ENCODE measurements at regions not wholly inside any gene's neighbourhood (a gene's known extent, or its start where the extent isn't known, plus 50 kb on each side); places are given as distances from the start of the nearest gene placed in this dataset.
"Not testable (repeated sequence)": the region's sequence is repeated elsewhere in the genome, so short reads cannot be mapped to it uniquely, and the experiment has no call there.

DNA sequence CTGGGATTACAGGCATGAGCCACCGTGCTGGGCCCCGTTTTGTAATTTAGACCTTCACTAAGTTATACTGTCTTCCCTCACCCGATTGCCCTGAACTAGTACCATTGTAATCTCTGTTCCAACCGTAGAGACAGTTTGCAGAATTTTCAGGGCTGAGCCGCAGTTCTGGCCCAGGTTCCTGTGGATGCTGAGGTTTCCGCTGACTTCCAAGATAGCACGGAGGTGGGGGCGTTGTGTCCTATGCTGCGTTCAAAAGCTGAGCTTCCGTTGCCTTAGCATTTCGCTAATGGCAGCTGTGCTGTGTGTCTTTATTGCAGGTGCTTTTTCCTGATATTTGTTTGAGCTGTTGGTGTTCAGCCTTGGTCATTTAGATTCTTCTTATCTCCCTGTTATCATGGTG, 137.0 kb downstream of the SOX4 start:
- CTCF ChIA-PET, result no interaction called here
- POLR2A ChIA-PET, result no interaction called here
- TF ChIP-seq, protein P1, sequence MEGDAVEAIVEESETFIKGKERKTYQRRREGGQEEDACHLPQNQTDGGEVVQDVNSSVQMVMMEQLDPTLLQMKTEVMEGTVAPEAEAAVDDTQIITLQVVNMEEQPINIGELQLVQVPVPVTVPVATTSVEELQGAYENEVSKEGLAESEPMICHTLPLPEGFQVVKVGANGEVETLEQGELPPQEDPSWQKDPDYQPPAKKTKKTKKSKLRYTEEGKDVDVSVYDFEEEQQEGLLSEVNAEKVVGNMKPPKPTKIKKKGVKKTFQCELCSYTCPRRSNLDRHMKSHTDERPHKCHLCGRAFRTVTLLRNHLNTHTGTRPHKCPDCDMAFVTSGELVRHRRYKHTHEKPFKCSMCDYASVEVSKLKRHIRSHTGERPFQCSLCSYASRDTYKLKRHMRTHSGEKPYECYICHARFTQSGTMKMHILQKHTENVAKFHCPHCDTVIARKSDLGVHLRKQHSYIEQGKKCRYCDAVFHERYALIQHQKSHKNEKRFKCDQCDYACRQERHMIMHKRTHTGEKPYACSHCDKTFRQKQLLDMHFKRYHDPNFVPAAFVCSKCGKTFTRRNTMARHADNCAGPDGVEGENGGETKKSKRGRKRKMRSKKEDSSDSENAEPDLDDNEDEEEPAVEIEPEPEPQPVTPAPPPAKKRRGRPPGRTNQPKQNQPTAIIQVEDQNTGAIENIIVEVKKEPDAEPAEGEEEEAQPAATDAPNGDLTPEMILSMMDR (IDR thresholded peaks at IDR 0.05; ENCODE audit: insufficient read depth, low read length, missing control alignments), result no peak
- DNase-seq (ENCODE audit: low read depth, low spot score), result no peak
- H3K4me3 ChIP-seq (ENCODE audit: low read depth, low read length), result no peak overlapping the region

DNA sequence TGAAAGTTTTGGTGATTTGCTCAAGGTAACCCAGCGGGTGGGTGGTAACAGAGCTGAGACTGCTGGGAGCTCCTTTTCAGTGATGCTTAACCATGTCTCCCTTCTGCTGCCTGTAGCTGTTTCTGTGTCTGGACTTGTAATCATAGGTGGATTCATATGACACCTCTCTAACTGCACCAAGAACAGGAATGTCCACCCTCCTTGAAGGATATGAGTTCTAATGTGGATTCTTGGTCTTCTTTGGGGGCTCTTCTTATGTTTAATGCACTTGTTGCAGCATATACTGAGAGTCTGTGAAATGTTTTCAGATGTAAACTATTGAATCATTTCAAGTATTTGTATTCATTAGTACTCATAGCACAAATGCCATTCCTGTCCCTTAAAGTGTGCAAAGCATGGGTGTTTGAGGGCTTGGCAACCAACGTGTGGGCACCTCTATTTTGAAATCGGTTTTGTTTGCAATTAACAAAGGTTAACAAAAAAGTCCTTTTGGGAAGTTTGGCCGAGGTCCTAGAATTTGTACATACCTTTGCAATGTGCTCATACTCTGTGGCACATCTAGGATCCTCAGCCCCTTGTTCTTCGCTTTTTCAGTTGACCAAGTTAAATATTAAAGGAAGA, 138.0 kb downstream of the SOX4 start:
- no peak for DNase-seq (ENCODE audit: low read depth, low spot score)
- ChIA-PET CTCF (interaction anchor here (1.4 kb wide), 1 partner anchor 11 kb away, joined by 3 read pairs; no protein-coding TSS in a partner anchor), POLR2A (no interaction called here)
- no peak overlapping the region for H3K4me3 ChIP-seq (ENCODE audit: low read depth, low read length)
- TF ChIP-seq, protein P1 (IDR thresholded peaks at IDR 0.05; ENCODE audit: insufficient read depth, low read length, missing control alignments), result no peak

DNA sequence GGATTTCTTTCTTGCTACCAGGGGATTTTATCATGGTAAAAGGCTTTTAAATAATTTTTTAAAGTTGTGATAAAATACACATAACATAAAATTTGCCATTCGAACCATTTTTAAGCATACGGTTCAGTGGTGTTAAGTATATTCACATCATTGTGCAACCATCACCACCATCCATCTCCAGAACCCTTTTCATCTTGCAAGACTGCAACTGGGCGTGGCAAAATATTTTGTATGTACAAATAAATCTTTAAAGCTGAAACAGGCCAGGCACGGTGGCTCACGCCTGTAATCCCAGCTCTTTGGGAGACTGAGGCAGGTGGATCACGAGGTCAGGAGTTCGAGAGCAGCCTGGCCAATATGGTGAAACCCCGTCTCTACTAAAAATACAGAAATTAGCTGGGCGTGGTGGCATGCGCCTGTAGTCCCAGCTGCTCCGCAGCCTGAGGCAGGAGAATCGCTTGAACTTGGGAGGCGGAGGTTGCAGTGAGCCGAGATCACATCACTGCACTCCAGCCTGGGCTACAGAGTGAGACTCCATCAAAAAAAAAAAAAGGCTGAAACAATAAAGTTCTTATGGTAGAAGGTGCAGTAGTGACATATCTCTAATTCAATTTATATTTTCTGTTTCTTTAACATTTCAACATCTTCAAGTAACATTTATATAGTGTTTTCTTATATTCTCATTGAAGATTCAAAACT, 138.6 kb downstream of the SOX4 start:
- CTCF ChIA-PET, result interaction anchor here (1.4 kb wide), 1 partner anchor 10 kb away, joined by 3 read pairs; no protein-coding TSS in a partner anchor
- DNase-seq (ENCODE audit: low read depth, low spot score); POLR2A ChIA-PET; H3K4me3 ChIP-seq (ENCODE audit: low read depth, low read length): not testable (repeated sequence)

DNA sequence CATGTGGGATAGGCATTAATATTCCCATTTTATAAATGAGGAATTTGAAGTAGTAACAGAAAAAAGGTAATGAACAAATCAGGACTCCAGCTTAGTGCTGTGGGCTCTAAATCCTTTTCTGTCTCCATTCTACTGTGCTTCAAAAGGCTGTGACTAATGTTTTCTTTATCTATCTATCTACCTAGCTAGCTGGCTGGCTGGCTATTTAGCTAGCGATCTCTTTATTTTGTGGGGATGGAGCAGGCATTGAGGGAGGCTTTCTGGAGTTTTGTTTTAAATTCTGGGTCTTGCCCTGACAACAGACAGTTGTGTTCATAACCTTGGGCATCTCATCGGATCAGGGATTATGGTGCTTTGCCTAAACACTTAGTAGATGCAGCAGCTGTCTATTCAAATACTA, 139.2 kb downstream of the SOX4 start:
- H3K4me3 ChIP-seq (ENCODE audit: low read depth, low read length), result no peak overlapping the region
- CTCF ChIA-PET, result interaction anchor here (1.4 kb wide), 1 partner anchor 10 kb away, joined by 3 read pairs; no protein-coding TSS in a partner anchor
- TF ChIP-seq, protein P1 (IDR thresholded peaks at IDR 0.05; ENCODE audit: insufficient read depth, low read length, missing control alignments), result no peak
- no peak for DNase-seq (ENCODE audit: low read depth, low spot score)
- POLR2A ChIA-PET, result no interaction called here

DNA sequence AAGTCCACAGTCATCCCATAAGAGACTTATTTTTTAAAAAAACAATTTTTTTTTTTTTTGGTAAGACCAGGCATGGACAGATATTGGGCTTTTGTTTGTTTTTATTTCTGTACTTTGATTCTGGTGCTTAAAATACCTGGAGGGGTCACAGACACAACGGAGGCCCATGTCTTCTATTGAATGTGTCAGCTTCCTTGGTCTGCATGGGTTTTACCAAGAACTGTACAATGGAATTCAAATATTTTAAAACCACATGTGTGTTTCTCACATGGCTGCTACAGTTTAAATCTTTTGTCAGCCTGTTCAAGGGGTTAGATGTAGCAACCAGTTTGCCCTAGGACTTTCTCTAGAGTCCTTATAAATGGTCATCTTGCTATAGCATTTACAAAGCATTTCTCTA, 139.8 kb downstream of the SOX4 start:
- no peak overlapping the region for H3K4me3 ChIP-seq (ENCODE audit: low read depth, low read length)
- ChIA-PET CTCF (interaction anchor here (1.4 kb wide), 1 partner anchor 9 kb away, joined by 3 read pairs; no protein-coding TSS in a partner anchor), POLR2A (no interaction called here)
- TF ChIP-seq, protein P1 (IDR thresholded peaks at IDR 0.05; ENCODE audit: insufficient read depth, low read length, missing control alignments), result no peak
- DNase-seq (ENCODE audit: low read depth, low spot score), result no peak

DNA sequence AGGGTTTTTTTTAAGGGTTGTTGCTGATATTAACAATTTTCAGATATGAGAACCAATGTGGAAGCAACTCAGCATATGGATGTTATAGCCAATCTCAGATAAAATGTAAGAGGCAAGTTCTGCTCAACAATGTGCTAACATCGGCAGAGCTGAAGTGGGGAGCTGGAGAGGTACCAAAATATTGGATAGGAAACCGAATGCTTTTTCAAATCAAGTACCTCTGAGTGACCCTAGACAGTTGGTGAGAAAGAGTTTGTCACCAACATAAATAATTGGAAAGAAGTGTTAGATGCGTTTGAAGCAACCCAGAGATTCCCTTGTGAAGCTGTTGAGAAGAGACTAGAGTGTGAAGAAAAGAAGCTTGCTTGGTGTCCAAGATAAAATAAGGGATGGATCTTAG, 140.7 kb downstream of the SOX4 start:
- CTCF ChIA-PET, result no interaction called here
- H3K4me3 ChIP-seq (ENCODE audit: low read depth, low read length), result no peak overlapping the region
- POLR2A ChIA-PET, result no interaction called here
- TF ChIP-seq, protein P1 (IDR thresholded peaks at IDR 0.05; ENCODE audit: insufficient read depth, low read length, missing control alignments), result no peak
- DNase-seq (ENCODE audit: low read depth, low spot score), result no peak

Measured in AG04449 (cell line).